ENCODE measurements at regions not wholly inside any gene's neighbourhood (a gene's known extent, or its start where the extent isn't known, plus 50 kb on each side); places are given as distances from the start of the nearest gene placed in this dataset.

DNA sequence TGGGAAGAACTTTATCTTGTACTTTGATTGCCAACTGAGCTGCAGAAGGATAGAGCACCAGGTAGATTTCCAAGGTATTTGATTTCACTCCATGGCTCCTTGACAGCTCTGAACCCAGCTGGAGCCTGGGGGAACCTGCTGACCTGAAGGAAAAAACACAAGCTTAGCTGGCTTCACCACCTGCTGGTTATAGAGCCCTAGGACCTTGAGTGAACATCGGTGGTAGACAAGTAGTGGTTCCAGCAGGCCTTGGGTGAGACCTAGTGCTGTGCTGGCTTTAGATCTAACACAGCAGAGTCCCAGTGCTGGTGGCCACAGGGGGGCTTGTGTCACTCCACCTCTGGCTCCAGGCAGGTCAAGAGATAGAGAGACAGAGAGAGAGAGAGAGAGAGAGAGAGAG, 1102.6 kb downstream of the ADGRL3 start:
- no peak overlapping the region for H3K56ac ChIP-seq (ENCODE audit: insufficient read length, low read depth, low read length)
- H3K4ac ChIP-seq (ENCODE audit: low read depth, low read length), result no peak overlapping the region
- peaks cover 18 to 22% of the 10 kb centered on the region in 2 experiments for H3K9me3 Mint-ChIP-seq
- no peak overlapping the region for H3K4me3 Mint-ChIP-seq
- no CpG with 5 or more reads among the region's 1 CpG for WGBS (ENCODE audit: extremely low coverage, insufficient read length, low lambda C conversion rate)
- no peak for DNase-seq
- no peak overlapping the region for H2BK12ac ChIP-seq (ENCODE audit: insufficient read length, low read depth, low read length)
- no peak overlapping the region for H3K18ac ChIP-seq (ENCODE audit: insufficient read length, low read depth, low read length)
- H3K4me2 ChIP-seq (ENCODE audit: insufficient read depth, insufficient read length, low read length), result no peak overlapping the region
- H2BK20ac ChIP-seq (ENCODE audit: low read depth, low read length, poor library complexity, severe bottlenecking), result no peak overlapping the region
- no peaks in the 10 kb centered on the region for H4K20me1 ChIP-seq (ENCODE audit: control insufficient read depth, insufficient read depth, insufficient read length)
- no peak overlapping the region for H3K23ac ChIP-seq (ENCODE audit: insufficient read length, low read depth, low read length)
- peaks cover 39% of the 10 kb centered on the region for H3K27me3 Mint-ChIP-seq (ENCODE audit: low read depth)
- no peaks in the 10 kb centered on the region for H3K9me3 ChIP-seq (ENCODE audit: control insufficient read depth, low read depth, low read length)
- H3K14ac ChIP-seq (ENCODE audit: insufficient read depth, low read length), result no peak overlapping the region
- no peak overlapping the region for H2BK5ac ChIP-seq (ENCODE audit: insufficient read length, low read length)
- H2BK15ac ChIP-seq (ENCODE audit: low read depth, low read length), result no peak overlapping the region
- H3K79me1 ChIP-seq (ENCODE audit: insufficient read depth, low read depth, low read length, poor library complexity, severe bottlenecking), result no peaks in the 10 kb centered on the region
- TF ChIP-seq, protein P1, sequence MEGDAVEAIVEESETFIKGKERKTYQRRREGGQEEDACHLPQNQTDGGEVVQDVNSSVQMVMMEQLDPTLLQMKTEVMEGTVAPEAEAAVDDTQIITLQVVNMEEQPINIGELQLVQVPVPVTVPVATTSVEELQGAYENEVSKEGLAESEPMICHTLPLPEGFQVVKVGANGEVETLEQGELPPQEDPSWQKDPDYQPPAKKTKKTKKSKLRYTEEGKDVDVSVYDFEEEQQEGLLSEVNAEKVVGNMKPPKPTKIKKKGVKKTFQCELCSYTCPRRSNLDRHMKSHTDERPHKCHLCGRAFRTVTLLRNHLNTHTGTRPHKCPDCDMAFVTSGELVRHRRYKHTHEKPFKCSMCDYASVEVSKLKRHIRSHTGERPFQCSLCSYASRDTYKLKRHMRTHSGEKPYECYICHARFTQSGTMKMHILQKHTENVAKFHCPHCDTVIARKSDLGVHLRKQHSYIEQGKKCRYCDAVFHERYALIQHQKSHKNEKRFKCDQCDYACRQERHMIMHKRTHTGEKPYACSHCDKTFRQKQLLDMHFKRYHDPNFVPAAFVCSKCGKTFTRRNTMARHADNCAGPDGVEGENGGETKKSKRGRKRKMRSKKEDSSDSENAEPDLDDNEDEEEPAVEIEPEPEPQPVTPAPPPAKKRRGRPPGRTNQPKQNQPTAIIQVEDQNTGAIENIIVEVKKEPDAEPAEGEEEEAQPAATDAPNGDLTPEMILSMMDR (conservative IDR thresholded peaks at IDR 0.05), result no peak
- no peaks in the 10 kb centered on the region for H3K23me2 ChIP-seq (ENCODE audit: insufficient read length, low read depth, low read length, poor library complexity, severe bottlenecking)
- H2BK120ac ChIP-seq (ENCODE audit: low read depth, low read length, poor library complexity, severe bottlenecking), result no peak overlapping the region
- H3T11ph ChIP-seq (ENCODE audit: low read length), result no peak overlapping the region
- H4K8ac ChIP-seq (replicated peaks; ENCODE audit: insufficient read length, low read depth, low read length), result no peak overlapping the region
- peaks cover 3 to 6% of the 10 kb centered on the region in 2 experiments; a peak in 3 of 4 replicates for H3K4me1 Mint-ChIP-seq
- no peak overlapping the region for H3K9ac ChIP-seq (ENCODE audit: extremely low read depth, insufficient read length, low read length)
- no peaks in the 10 kb centered on the region for H3K27me3 ChIP-seq (ENCODE audit: insufficient read depth, low read length)
- H4K91ac ChIP-seq (ENCODE audit: insufficient read length, low read depth, low read length), result no peak overlapping the region
- peak overlapping the region in 1 of 3 experiments; percentile 1; a peak in 2 of 7 replicates for H3K27ac Mint-ChIP-seq
- no peaks in the 10 kb centered on the region for H3K4me1 ChIP-seq (ENCODE audit: insufficient read depth, low read length)
- H2AK5ac ChIP-seq (ENCODE audit: insufficient read length, low read length), result no peak overlapping the region
- no peak overlapping the region for H4K5ac ChIP-seq (ENCODE audit: insufficient read length, low read depth, low read length)
- no peak overlapping the region for H2AFZ ChIP-seq (ENCODE audit: low read length)
- H3K79me2 ChIP-seq (ENCODE audit: insufficient read depth, low read length), result no peaks in the 10 kb centered on the region
- H3K27ac ChIP-seq (ENCODE audit: insufficient read length, low read depth, low read length), result no peak overlapping the region
- peaks cover 1 to 12% (median 3%) of the 10 kb centered on the region in 3 experiments; a peak in 3 of 7 replicates for H3K36me3 Mint-ChIP-seq (ENCODE audit: insufficient read depth in 1 of 3, low read depth in 3 of 3)

All from H9 (cell line).